Effector memory CD4-positive, alpha-beta T cell (primary cell): ENCODE measurements at regions not wholly inside any gene's neighbourhood (a gene's known extent, or its start where the extent isn't known, plus 50 kb on each side); places are given as distances from the start of the nearest gene placed in this dataset.
"Not testable (repeated sequence)": the region's sequence is repeated elsewhere in the genome, so short reads cannot be mapped to it uniquely, and the experiment has no call there.

Experiments used
- DNase-seq, 3 donors: peaks; one replicate each; pipeline ENCODE4 v3.0.0-alpha.2; 2020
- H3K27ac ChIP-seq: 2 replicates; pipeline ENCODE4 v1.7.0; 2013; ENCODE audit warnings: mild to moderate bottlenecking, low read length, moderate library complexity; ENCODE audit not compliant: insufficient read depth, poor library complexity, severe bottlenecking
- H3K27me3 ChIP-seq: replicated peaks from 2 replicates; pipeline ENCODE4 v1.7.0; 2013; ENCODE audit warnings: mild to moderate bottlenecking, low read length; ENCODE audit not compliant: insufficient read depth, control insufficient read depth, poor library complexity, severe bottlenecking
- H3K36me3 ChIP-seq: 2 replicates; pipeline ENCODE4 v1.7.0; 2013; ENCODE audit warnings: mild to moderate bottlenecking, low read length, moderate library complexity; ENCODE audit not compliant: control insufficient read depth, insufficient read depth
- H3K4me1 ChIP-seq: 2 replicates; pipeline ENCODE4 v1.7.0; 2013; ENCODE audit warnings: low read length, mild to moderate bottlenecking; ENCODE audit not compliant: control insufficient read depth, insufficient read depth, poor library complexity, severe bottlenecking
- H3K4me3 ChIP-seq: 2 replicates; pipeline ENCODE4 v1.7.0; 2013; ENCODE audit warnings: low read length, low read depth, mild to moderate bottlenecking; ENCODE audit not compliant: insufficient read depth, poor library complexity, severe bottlenecking
- H3K9me3 ChIP-seq: 2 replicates; pipeline ENCODE4 v1.7.0; 2013; ENCODE audit warnings: mild to moderate bottlenecking, low read length, moderate library complexity; ENCODE audit not compliant: control insufficient read depth

GRCh38 chr2:89842180-89842908, 1150.9 kb downstream of the RPIA start:
- Histone ChIP-seq H3K4me1 (no peaks in the 10 kb centered on the region), H3K27me3 (no peaks in the 10 kb centered on the region), H3K27ac (no peak overlapping the region), H3K4me3 (no peak overlapping the region), H3K36me3 (no peaks in the 10 kb centered on the region), H3K9me3 (peaks cover 20% of the 10 kb centered on the region)
- no peak for DNase-seq

GRCh38 chr2:89844221-89844943, 1152.9 kb downstream of the RPIA start:
- H3K9me3 ChIP-seq, result peaks cover 10% of the 10 kb centered on the region
- no peak for DNase-seq
- H3K4me1 ChIP-seq, result no peaks in the 10 kb centered on the region
- H3K4me3 ChIP-seq, result no peak overlapping the region
- H3K27me3 ChIP-seq, result no peaks in the 10 kb centered on the region
- no peaks in the 10 kb centered on the region for H3K36me3 ChIP-seq
- H3K27ac ChIP-seq, result no peak overlapping the region

GRCh38 chr2:89845532-89845931, 1154.1 kb downstream of the RPIA start:
- Histone ChIP-seq H3K27ac (no peak overlapping the region), H3K4me1 (no peaks in the 10 kb centered on the region), H3K36me3 (no peaks in the 10 kb centered on the region), H3K9me3 (peaks cover 4% of the 10 kb centered on the region), H3K27me3 (no peaks in the 10 kb centered on the region), H3K4me3 (no peak overlapping the region)
- DNase-seq, result no peak

- H3K36me3 ChIP-seq, result no peaks in the 10 kb centered on the region
- no peaks in the 10 kb centered on the region for H3K27me3 ChIP-seq
- no peaks in the 10 kb centered on the region for H3K9me3 ChIP-seq
- no peak overlapping the region for H3K27ac ChIP-seq
- no peak overlapping the region for H3K4me3 ChIP-seq
- no peaks in the 10 kb centered on the region for H3K4me1 ChIP-seq
- no peak for DNase-seq
These were observed 1156.6 kb downstream of the RPIA start for GRCh38 chr2:89848114-89848513.

GRCh38 chr2:89848763-89849368, 1157.4 kb downstream of the RPIA start:
- Histone ChIP-seq H3K4me1 (no peaks in the 10 kb centered on the region), H3K9me3 (no peaks in the 10 kb centered on the region), H3K4me3 (no peak overlapping the region), H3K36me3 (no peaks in the 10 kb centered on the region), H3K27me3 (no peaks in the 10 kb centered on the region), H3K27ac (no peak overlapping the region)
- no peak for DNase-seq

- H3K9me3 ChIP-seq, result no peaks in the 10 kb centered on the region
- no peak overlapping the region for H3K4me3 ChIP-seq
- H3K27ac ChIP-seq, result no peak overlapping the region
- H3K36me3 ChIP-seq, result no peaks in the 10 kb centered on the region
- no peak for DNase-seq
- no peaks in the 10 kb centered on the region for H3K27me3 ChIP-seq
- no peaks in the 10 kb centered on the region for H3K4me1 ChIP-seq
These were observed 1158.3 kb downstream of the RPIA start for GRCh38 chr2:89849731-89850130.

DNA sequence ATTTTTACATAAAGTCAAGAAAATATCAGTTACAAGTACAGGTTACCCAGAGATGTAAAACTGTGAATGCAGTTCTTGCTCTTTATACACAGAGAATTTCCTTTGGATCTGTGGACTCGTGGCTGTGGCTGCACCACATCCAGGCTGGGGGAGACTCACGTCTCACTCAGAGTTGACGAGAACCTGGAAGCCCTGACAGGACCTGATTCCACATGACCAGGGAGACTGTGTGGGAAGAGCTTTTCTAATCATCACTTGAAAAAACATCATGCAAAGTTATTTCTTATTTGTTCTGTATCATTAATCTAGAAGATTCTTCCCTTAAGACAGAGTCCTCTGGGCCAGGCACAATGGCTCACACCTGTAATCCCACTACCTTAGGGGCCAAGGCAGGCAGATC, 1159.0 kb downstream of the RPIA start:
- Histone ChIP-seq H3K4me1 (no peaks in the 10 kb centered on the region), H3K9me3 (no peaks in the 10 kb centered on the region), H3K36me3 (no peaks in the 10 kb centered on the region), H3K27me3 (no peaks in the 10 kb centered on the region), H3K27ac (no peak overlapping the region), H3K4me3 (no peak overlapping the region)
- DNase-seq, result no peak

- H3K27me3 ChIP-seq, result no peaks in the 10 kb centered on the region
- H3K36me3 ChIP-seq, result no peaks in the 10 kb centered on the region
- H3K4me3 ChIP-seq, result no peak overlapping the region
- H3K4me1 ChIP-seq, result no peaks in the 10 kb centered on the region
- no peak for DNase-seq
- no peaks in the 10 kb centered on the region for H3K9me3 ChIP-seq
- no peak overlapping the region for H3K27ac ChIP-seq
These were observed 1159.6 kb downstream of the RPIA start for GRCh38 chr2:89850881-89851582.

DNA sequence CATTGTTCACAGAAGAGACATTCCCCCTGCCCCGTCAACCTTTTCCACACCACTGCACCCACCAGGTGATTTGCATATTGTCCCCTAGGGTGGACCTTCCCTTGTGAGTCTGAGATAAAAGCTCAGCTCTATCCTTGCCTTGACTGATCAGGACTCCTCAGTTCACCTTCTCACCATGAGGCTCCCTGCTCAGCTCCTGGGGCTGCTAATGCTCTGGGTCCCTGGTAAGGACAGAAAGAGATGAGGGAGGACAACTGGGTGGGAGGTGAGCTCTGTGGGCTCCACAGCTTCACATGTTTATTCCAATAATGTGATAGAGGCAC, 1160.1 kb downstream of the RPIA start:
- no peaks in the 10 kb centered on the region for H3K4me1 ChIP-seq
- no peak overlapping the region for H3K27ac ChIP-seq
- no peak for DNase-seq
- no peaks in the 10 kb centered on the region for H3K9me3 ChIP-seq
- no peaks in the 10 kb centered on the region for H3K36me3 ChIP-seq
- no peak overlapping the region for H3K4me3 ChIP-seq
- no peaks in the 10 kb centered on the region for H3K27me3 ChIP-seq

- DNase-seq, H3K27ac ChIP-seq, H3K4me3 ChIP-seq, H3K27me3 ChIP-seq, H3K9me3 ChIP-seq, H3K4me1 ChIP-seq, H3K36me3 ChIP-seq: not testable (repeated sequence)
These were observed 1162.0 kb downstream of the RPIA start for GRCh38 chr2:89853427-89853826.
